ENCODE measurements at regions not wholly inside any gene's neighbourhood (a gene's known extent, or its start where the extent isn't known, plus 50 kb on each side); places are given as distances from the start of the nearest gene placed in this dataset.

GRCh38 chr5:3852161-3852916 is 256.7 kb downstream of the IRX1 start:
- TF ChIP-seq CTCF (IDR thresholded peaks at IDR 0.05): no peak
- TF ChIP-seq POLR2A (IDR thresholded peaks at IDR 0.05): no peak

All from esophagus squamous epithelium (tissue), 4 donors.